HG03439 (cell line): ENCODE measurements at regions not wholly inside any gene's neighbourhood (a gene's known extent, or its start where the extent isn't known, plus 50 kb on each side); places are given as distances from the start of the nearest gene placed in this dataset.
"Not testable (repeated sequence)": the region's sequence is repeated elsewhere in the genome, so short reads cannot be mapped to it uniquely, and the experiment has no call there.

Experiments used
- ATAC-seq: cut with Tn5 transposase; IDR thresholded peaks from one replicate; pipeline ENCODE4 v1.9.1; 2021; ENCODE audit warnings: mild to moderate bottlenecking, moderate library complexity; ENCODE audit not compliant: unreplicated experiment

DNA sequence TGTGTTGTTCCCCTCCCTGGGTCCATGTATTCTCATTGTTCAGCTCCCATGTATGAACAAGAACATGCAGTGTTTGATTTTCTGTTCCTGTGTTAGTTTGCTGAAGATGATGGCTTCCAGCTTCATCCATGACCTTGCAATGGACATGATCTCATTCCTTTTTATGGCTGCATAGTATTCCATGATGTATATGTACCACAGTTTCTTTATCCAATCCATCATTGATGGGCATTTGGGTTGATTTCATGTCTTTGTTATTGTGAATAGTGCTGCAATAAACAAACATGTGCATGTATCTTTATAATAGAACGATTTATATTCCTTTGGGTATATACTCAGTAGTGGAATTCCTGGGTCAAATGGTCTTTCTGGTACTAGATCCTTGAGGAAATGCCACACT lies 65.1 kb upstream of the SLC13A1 start:
- ATAC-seq: not testable (repeated sequence)

DNA sequence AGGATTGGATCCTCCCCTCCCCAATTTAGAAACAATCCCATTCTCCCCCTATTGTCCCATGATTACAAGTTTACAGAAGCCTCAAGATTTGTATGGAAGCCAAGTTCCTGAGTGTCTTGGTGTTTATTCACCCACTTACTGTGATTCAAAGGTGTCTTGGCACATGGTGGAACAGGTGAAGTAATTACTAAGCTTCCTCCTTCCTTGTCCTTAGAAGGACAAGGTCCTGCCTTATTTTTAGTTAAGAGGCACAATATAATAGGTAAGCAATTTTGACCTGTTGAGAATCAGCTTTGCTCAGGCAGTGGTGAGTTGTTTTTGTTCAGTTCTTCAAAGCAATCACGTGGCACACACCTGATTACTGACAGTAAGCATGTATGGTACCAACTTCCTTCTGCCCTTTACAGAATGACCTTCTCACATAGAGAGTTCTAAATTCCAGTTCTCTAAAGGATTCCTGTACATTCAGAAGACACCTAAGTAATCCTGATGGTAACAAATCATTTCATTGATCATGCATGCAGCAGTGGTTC lies 60.7 kb upstream of the SLC13A1 start:
- no peak for ATAC-seq

DNA sequence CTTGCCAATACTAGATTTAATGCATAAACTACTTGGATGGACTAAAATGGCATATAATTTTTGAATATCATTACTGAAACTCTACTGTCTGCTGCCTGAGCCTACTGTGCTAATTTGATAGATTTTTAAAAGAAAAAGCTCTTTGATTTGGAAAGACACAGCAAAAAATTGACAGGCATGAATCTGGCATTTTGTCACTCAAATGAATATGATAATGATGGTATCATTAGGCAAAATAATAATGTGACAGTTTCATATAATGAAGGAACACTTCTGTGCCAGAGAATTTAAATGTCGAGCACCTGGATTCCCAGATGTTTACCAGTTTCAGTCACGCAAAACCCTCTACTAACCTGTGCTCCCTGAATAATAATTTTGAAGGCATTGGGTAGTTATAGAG lies 60.0 kb upstream of the SLC13A1 start:
- ATAC-seq: no peak
